HCT116 (cell line): ENCODE measurements at regions not wholly inside any gene's neighbourhood (a gene's known extent, or its start where the extent isn't known, plus 50 kb on each side); places are given as distances from the start of the nearest gene placed in this dataset.

ENCODE experiments used
- EZH2 ChIP-seq: fragments of 200-600 bp; sonication (generic); IDR thresholded peaks from 2 replicates; pipeline ENCODE4 v1.6.1; 2017; ENCODE audit warnings: antibody characterized with exemption, mixed run types
- EZH2phosphoT487 ChIP-seq: fragments of 200-600 bp; IDR thresholded peaks from 2 replicates; pipeline ENCODE4 v1.6.1; 2018; ENCODE audit warnings: antibody characterized with exemption, borderline replicate concordance
- FOSL1 ChIP-seq: IDR thresholded peaks from 2 replicates; pipeline ENCODE4 v1.6.1; 2012; ENCODE audit warnings: low read depth
- POLR2A ChIP-seq: IDR thresholded peaks from 2 replicates; pipeline ENCODE4 v1.7.0; 2011; ENCODE audit warnings: borderline replicate concordance; ENCODE audit not compliant: insufficient read depth, insufficient read length; ENCODE audit errors: extremely low read depth
- SIN3A ChIP-seq: IDR thresholded peaks from 2 replicates; pipeline ENCODE4 v1.6.1; 2012; ENCODE audit warnings: low read depth
- YY1 ChIP-seq: IDR thresholded peaks from 2 replicates; pipeline ENCODE4 v1.6.1; 2011; ENCODE audit warnings: low read length, low read depth, moderate library complexity, mild to moderate bottlenecking; ENCODE audit not compliant: insufficient replicate concordance; ENCODE audit errors: extremely low read depth
- TF ChIP-seq, protein P1 (sequence below): IDR thresholded peaks from 2 replicates; pipeline ENCODE4 v1.6.1; 2012
- TF ChIP-seq, protein P2 (sequence below), 3 experiments: fragments of 200-600 bp in 1 of 3; sonication (generic) in 1 of 3; IDR thresholded peaks in 2 of 3; conservative IDR thresholded peaks in 1 of 3; 2 replicates each; pipeline ENCODE4 v1.5.1; 2012 to 2017; ENCODE audit warnings: low read depth in 2 of 3, low read length in 2 of 3, antibody characterized with exemption in 1 of 3, borderline replicate concordance in 1 of 3, control low read depth in 1 of 3, mild to moderate bottlenecking in 1 of 3, mixed read lengths in 1 of 3, mixed run types in 1 of 3, moderate library complexity in 1 of 3; ENCODE audit not compliant: insufficient read depth in 1 of 3
- TF ChIP-seq, protein P3 (sequence below): IDR thresholded peaks from 2 replicates; pipeline ENCODE4 v1.6.1; 2012; ENCODE audit warnings: low read depth

DNA sequence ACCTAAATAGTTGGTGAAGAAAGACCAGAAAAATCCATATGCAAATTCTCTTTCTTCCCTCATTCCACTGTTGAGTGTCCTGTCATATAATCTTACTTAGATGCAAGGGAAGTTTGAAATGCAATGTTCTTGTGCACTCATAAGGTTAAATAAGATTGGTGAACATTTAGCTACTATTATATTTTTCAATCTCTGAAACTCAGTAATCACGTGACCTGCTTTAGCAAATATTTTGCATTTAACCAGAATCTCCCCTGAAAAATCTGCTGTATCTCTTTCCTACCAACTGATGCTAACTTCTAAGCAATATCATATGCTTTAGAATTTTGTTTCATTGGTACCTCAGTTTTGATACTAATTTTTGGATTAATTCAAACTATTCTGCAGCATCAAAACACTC lies 533.2 kb downstream of the RIT2 start:
- TF ChIP-seq, protein P1, sequence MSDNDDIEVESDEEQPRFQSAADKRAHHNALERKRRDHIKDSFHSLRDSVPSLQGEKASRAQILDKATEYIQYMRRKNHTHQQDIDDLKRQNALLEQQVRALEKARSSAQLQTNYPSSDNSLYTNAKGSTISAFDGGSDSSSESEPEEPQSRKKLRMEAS = no peak
- TF ChIP-seq, protein P2, sequence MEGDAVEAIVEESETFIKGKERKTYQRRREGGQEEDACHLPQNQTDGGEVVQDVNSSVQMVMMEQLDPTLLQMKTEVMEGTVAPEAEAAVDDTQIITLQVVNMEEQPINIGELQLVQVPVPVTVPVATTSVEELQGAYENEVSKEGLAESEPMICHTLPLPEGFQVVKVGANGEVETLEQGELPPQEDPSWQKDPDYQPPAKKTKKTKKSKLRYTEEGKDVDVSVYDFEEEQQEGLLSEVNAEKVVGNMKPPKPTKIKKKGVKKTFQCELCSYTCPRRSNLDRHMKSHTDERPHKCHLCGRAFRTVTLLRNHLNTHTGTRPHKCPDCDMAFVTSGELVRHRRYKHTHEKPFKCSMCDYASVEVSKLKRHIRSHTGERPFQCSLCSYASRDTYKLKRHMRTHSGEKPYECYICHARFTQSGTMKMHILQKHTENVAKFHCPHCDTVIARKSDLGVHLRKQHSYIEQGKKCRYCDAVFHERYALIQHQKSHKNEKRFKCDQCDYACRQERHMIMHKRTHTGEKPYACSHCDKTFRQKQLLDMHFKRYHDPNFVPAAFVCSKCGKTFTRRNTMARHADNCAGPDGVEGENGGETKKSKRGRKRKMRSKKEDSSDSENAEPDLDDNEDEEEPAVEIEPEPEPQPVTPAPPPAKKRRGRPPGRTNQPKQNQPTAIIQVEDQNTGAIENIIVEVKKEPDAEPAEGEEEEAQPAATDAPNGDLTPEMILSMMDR (IDR thresholded peaks at IDR 0.05 in 2 of 3, conservative IDR thresholded peaks at IDR 0.05 in 1 of 3; ENCODE audit: borderline replicate concordance in 1 of 3, insufficient read depth in 1 of 3, low read depth in 2 of 3, low read length in 2 of 3) = no peak
- TF ChIP-seq POLR2A (no peak), SIN3A (no peak), YY1 (no peak), EZH2phosphoT487 (no peak), FOSL1 (no peak), EZH2 (no peak)
- TF ChIP-seq, protein P3, sequence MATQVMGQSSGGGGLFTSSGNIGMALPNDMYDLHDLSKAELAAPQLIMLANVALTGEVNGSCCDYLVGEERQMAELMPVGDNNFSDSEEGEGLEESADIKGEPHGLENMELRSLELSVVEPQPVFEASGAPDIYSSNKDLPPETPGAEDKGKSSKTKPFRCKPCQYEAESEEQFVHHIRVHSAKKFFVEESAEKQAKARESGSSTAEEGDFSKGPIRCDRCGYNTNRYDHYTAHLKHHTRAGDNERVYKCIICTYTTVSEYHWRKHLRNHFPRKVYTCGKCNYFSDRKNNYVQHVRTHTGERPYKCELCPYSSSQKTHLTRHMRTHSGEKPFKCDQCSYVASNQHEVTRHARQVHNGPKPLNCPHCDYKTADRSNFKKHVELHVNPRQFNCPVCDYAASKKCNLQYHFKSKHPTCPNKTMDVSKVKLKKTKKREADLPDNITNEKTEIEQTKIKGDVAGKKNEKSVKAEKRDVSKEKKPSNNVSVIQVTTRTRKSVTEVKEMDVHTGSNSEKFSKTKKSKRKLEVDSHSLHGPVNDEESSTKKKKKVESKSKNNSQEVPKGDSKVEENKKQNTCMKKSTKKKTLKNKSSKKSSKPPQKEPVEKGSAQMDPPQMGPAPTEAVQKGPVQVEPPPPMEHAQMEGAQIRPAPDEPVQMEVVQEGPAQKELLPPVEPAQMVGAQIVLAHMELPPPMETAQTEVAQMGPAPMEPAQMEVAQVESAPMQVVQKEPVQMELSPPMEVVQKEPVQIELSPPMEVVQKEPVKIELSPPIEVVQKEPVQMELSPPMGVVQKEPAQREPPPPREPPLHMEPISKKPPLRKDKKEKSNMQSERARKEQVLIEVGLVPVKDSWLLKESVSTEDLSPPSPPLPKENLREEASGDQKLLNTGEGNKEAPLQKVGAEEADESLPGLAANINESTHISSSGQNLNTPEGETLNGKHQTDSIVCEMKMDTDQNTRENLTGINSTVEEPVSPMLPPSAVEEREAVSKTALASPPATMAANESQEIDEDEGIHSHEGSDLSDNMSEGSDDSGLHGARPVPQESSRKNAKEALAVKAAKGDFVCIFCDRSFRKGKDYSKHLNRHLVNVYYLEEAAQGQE = no peak
